ENCODE measurements at regions not wholly inside any gene's neighbourhood (a gene's known extent, or its start where the extent isn't known, plus 50 kb on each side); places are given as distances from the start of the nearest gene placed in this dataset.

DNA sequence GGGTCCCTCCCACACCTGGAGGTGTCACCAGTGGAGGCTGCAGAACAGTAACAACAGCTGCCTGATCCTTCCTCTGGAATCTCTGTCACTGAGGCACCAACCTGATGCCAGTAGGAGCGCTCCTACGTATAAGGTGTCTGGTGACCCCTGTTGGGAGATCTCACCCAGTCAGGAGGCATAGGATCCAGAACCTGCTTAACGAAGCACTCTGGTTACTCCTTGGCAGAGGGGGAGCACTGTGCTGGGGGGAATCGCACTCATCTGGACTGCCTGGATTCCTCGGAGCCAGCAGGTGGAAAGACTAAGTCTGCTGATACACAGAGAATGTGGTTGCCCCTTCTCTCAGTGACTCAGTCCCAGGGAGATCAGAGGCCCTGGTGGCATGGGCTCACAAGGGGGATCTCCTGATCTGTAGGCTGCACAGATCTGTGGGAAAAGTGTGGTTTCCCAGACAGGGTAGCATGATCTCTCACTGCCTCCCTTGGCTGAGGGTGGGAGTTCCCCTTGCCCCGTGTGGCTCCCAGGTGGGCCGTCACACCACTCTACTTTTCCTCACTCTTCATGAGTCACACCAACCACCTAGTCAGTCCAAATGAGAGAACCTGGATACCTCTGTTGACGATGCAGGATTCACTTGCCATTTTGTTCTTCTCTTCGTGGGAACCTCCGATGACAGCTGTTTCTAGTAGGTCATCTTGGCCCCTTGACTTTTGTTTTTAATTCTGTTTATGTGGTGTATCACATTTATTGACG is 305.9 kb downstream of the IDS start:
- peaks cover 0 to 5% (median 0%) of the 10 kb centered on the region in 3 donors for H3K9me3 ChIP-seq

DNA sequence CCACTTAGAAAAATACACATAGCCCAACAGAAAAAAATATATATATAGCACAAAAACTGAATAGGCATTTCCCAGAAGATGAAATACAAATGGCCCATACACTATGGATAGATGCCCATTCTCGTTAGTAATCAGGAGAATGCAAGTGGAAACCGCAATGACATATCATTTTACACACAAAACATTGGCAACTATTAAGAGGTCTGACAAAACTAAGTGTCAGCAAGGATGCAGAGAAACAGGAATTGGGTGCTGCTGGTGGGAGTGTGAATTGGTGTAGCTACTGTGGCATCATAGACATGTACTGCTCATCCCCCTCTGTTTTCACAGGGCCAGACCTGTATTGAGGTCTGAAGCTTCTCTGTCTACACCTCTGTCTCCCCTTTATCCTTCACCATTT is 320.0 kb downstream of the IDS start:
- intact Hi-C loops (cut with DNase I) = no loop called here
- 43 to 53% methylated on average over 2 of the region's 2 CpGs for WGBS, 2 donors
- no peak for DNase-seq
- Histone ChIP-seq H3K27ac (no peak overlapping the region), H3K4me3 (no peak overlapping the region), H3K36me3 (no peaks in the 10 kb centered on the region), H3K4me1 (no peaks in the 10 kb centered on the region), H3K9me3 (no peaks in the 10 kb centered on the region), H3K27me3 (no peaks in the 10 kb centered on the region)
- TF ChIP-seq, protein P1, sequence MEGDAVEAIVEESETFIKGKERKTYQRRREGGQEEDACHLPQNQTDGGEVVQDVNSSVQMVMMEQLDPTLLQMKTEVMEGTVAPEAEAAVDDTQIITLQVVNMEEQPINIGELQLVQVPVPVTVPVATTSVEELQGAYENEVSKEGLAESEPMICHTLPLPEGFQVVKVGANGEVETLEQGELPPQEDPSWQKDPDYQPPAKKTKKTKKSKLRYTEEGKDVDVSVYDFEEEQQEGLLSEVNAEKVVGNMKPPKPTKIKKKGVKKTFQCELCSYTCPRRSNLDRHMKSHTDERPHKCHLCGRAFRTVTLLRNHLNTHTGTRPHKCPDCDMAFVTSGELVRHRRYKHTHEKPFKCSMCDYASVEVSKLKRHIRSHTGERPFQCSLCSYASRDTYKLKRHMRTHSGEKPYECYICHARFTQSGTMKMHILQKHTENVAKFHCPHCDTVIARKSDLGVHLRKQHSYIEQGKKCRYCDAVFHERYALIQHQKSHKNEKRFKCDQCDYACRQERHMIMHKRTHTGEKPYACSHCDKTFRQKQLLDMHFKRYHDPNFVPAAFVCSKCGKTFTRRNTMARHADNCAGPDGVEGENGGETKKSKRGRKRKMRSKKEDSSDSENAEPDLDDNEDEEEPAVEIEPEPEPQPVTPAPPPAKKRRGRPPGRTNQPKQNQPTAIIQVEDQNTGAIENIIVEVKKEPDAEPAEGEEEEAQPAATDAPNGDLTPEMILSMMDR (IDR thresholded peaks at IDR 0.05) = no peak
- TF ChIP-seq POLR2A (IDR thresholded peaks at IDR 0.05) = no peak

More for the DNA sequence above, 305.9 kb downstream of the IDS start:
- WGBS, 2 donors = 84 to 99% methylated on average over 4 of the region's 11 CpGs
- Histone ChIP-seq H3K36me3 (no peaks in the 10 kb centered on the region), H3K4me3 (no peak overlapping the region), H3K27ac (no peak overlapping the region), H3K27me3 (no peaks in the 10 kb centered on the region), H3K4me1 (no peaks in the 10 kb centered on the region)
- intact Hi-C loops (cut with DNase I) = no loop called here
- TF ChIP-seq POLR2A (IDR thresholded peaks at IDR 0.05) = no peak
- TF ChIP-seq, protein P1 (IDR thresholded peaks at IDR 0.05) = no peak
- DNase-seq = no peak

DNA sequence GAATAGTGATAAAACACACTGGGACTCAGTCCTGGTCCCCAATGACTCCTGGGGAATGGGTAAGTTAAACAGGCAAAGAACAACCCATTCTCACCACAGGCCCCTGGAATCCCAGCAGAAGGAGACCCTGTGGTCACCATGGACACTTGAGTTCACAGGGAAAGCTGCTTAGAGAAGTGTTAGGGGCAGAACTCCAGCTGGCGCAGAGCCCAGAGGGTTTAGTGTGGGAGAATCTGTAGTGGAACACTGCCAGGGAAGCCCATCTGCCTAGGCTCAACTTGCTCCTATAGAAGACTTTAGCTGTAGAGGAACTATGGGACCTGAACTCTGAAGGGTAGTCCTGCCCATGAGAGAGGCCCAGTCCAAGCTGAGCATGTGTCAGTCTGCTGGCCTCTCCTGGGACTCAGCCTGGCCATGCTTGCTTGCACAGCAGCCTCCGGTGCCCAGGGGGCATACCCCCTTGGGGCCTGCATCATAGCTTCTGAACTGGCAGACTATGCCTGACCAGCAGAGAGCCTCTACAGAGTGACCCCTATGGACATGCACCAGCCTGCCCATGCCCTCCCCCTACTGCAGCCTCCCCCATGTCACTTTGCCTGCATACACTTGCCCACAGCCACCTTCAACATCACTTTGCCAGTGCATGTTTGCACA is 343.5 kb downstream of the IDS start:
- WGBS, 2 donors = 83% methylated on average over 1 of the region's 2 CpGs; no CpG with 5 or more reads in 1 of the 2 donors
- Histone ChIP-seq H3K27me3 (no peaks in the 10 kb centered on the region), H3K4me3 (no peak overlapping the region), H3K27ac (no peak overlapping the region), H3K4me1 (no peaks in the 10 kb centered on the region), H3K9me3 (no peaks in the 10 kb centered on the region), H3K36me3 (no peaks in the 10 kb centered on the region)
- no peak for TF ChIP-seq POLR2A (IDR thresholded peaks at IDR 0.05)
- TF ChIP-seq, protein P1 (IDR thresholded peaks at IDR 0.05) = no peak
- no peak for DNase-seq
- intact Hi-C loops (cut with DNase I) = no loop called here

DNA sequence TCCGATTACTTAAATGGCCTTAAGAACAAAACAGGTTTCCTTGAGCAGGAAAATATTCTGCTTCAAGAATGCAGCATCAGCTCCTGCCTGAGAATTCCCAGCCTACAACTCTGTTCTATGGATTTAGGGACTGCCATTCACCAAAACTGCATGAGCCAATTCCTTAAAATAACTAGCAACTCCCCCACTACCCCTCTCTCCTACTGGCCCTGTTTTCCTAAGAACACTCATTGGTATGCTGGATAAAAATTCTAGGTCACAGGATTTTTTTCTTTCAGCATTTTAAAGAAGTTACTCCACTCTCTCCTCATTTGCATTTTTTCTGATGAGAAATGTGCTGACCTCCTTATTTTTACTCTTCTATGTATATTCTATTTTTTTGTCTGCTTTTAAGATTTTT is 347.1 kb downstream of the IDS start:
- no peaks in the 10 kb centered on the region for H3K27me3 ChIP-seq
- WGBS, 2 donors = 73 to 90% methylated on average over 1 of the region's 1 CpG
- no peak overlapping the region for H3K27ac ChIP-seq
- intact Hi-C loops (cut with DNase I) = no loop called here
- no peak for DNase-seq
- no peaks in the 10 kb centered on the region for H3K4me1 ChIP-seq
- no peak overlapping the region for H3K4me3 ChIP-seq
- no peaks in the 10 kb centered on the region for H3K9me3 ChIP-seq
- TF ChIP-seq, protein P1 (IDR thresholded peaks at IDR 0.05) = no peak
- no peak for TF ChIP-seq POLR2A (IDR thresholded peaks at IDR 0.05)
- no peaks in the 10 kb centered on the region for H3K36me3 ChIP-seq

DNA sequence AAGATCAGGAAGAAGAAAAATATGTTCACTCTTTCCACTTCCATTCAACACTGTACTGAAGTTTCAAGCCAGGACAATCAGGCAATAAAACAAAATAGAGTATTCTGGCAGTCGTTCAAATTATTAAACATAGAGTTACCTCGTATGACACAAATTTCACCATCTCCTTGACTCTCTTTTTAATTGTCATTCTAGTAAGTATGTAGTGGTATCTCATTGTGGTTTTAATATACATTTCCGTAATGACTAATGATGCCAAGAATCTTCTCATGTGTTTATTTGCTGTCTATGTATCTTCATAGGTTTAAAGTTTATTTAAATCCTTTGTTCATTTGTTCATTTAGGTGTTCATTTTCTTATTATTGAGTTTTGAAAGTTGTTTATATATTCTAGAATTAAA is 352.2 kb downstream of the IDS start:
- Histone ChIP-seq H3K36me3 (no peaks in the 10 kb centered on the region), H3K4me3 (no peak overlapping the region), H3K27ac (no peak overlapping the region), H3K9me3 (no peaks in the 10 kb centered on the region), H3K4me1 (no peaks in the 10 kb centered on the region), H3K27me3 (no peaks in the 10 kb centered on the region)
- TF ChIP-seq, protein P1 (IDR thresholded peaks at IDR 0.05) = no peak
- TF ChIP-seq POLR2A (IDR thresholded peaks at IDR 0.05) = no peak
- 48 to 51% methylated on average over 3 of the region's 3 CpGs for WGBS, 2 donors
- DNase-seq = no peak
- intact Hi-C loops (cut with DNase I) = no loop called here

All from esophagus squamous epithelium (tissue), 5 donors.